IMR-90 (cell line): ENCODE measurements at regions not wholly inside any gene's neighbourhood (a gene's known extent, or its start where the extent isn't known, plus 50 kb on each side); places are given as distances from the start of the nearest gene placed in this dataset.

ENCODE experiments used
- ATAC-seq: fragments of 200-7000 bp; cut with Tn5 transposase; 2 replicates; pipeline ENCODE4 v1.9.1; 2020; ENCODE audit warnings: low read depth, mild to moderate bottlenecking, moderate library complexity
- BruUV-seq: library from RNA; stranded (reverse); fragments of 400-500 nt; replicated peaks from 2 replicates; lab custom pipeline; 2021; lab: Mats Ljungman, UMichigan
- CTCF ChIA-PET: fragments of 300-600 bp; formaldehyde crosslinking; extraction: SDS; loops from one replicate; lab custom pipeline; 2021; ENCODE audit warnings: antibody characterized with exemption; lab: Yijun Ruan, JAX
- POLR2A ChIA-PET: fragments of 300-600 bp; sonication (Branson Sonifier 250); formaldehyde crosslinking; loops from one replicate; lab custom pipeline; 2022; ENCODE audit warnings: antibody characterized with exemption; ENCODE audit not compliant: unreplicated experiment; lab: Charles Lee
- DNase-seq: peaks from one replicate; pipeline ENCODE4 v3.0.0; 2013
- H2AFZ ChIP-seq: replicated peaks from 2 replicates; pipeline ENCODE3; 2013; ENCODE audit warnings: low read length, mild to moderate bottlenecking; ENCODE audit not compliant: poor library complexity
- H2AK5ac ChIP-seq: 2 replicates; pipeline ENCODE4 v1.6.1; 2013; ENCODE audit warnings: low read depth, low read length, inconsistent platforms
- H2AK9ac ChIP-seq: replicated peaks from 2 replicates; pipeline ENCODE3; 2013; ENCODE audit warnings: mild to moderate bottlenecking, low read depth, low read length, moderate library complexity; ENCODE audit not compliant: poor library complexity
- H2BK120ac ChIP-seq: 2 replicates; pipeline ENCODE4 v1.6.1; 2013; ENCODE audit warnings: low read depth, low read length, inconsistent platforms
- H2BK15ac ChIP-seq: 3 replicates; pipeline ENCODE4 v1.6.1; 2013; ENCODE audit warnings: low read depth, low read length, inconsistent platforms
- H2BK20ac ChIP-seq: 2 replicates; pipeline ENCODE4 v1.6.1; 2013; ENCODE audit warnings: low read depth, mild to moderate bottlenecking, inconsistent platforms, low read length, moderate library complexity
- H2BK5ac ChIP-seq: 2 replicates; pipeline ENCODE4 v1.6.1; 2013; ENCODE audit warnings: mild to moderate bottlenecking, low read depth, low read length, inconsistent platforms; ENCODE audit not compliant: poor library complexity, severe bottlenecking
- H3K14ac ChIP-seq: replicated peaks from 2 replicates; pipeline ENCODE4 v1.6.1; 2013; ENCODE audit warnings: low read depth, low read length, inconsistent platforms
- H3K18ac ChIP-seq: 2 replicates; pipeline ENCODE4 v1.6.1; 2013; ENCODE audit warnings: low read depth, low read length, control low read depth
- H3K23ac ChIP-seq: 2 replicates; pipeline ENCODE4 v1.6.1; 2013; ENCODE audit warnings: low read depth, low read length, inconsistent platforms
- H3K27ac ChIP-seq: 2 replicates; pipeline ENCODE4 v1.5.1; 2013; ENCODE audit warnings: mild to moderate bottlenecking, control low read depth, low read length; ENCODE audit not compliant: insufficient read depth
- H3K27me3 ChIP-seq: 2 replicates; pipeline ENCODE4 v1.6.1; 2013; ENCODE audit warnings: low read length; ENCODE audit not compliant: control insufficient read depth, insufficient read depth
- H3K36me3 ChIP-seq: 2 replicates; pipeline ENCODE4 v1.6.1; 2013; ENCODE audit warnings: low read length, mixed read lengths; ENCODE audit not compliant: control insufficient read depth, insufficient read depth
- H3K4ac ChIP-seq: 2 replicates; pipeline ENCODE4 v1.6.1; 2013; ENCODE audit warnings: low read depth, low read length, inconsistent platforms
- H3K4me1 ChIP-seq: 2 replicates; pipeline ENCODE4 v1.6.1; 2013; ENCODE audit warnings: low read length, mixed read lengths; ENCODE audit not compliant: control insufficient read depth, insufficient read depth
- H3K4me2 ChIP-seq: 2 replicates; pipeline ENCODE4 v1.6.1; 2013; ENCODE audit warnings: low read depth, mild to moderate bottlenecking, control low read depth, low read length, moderate library complexity
- H3K4me3 ChIP-seq: 2 replicates; pipeline ENCODE4 v1.5.1; 2013; ENCODE audit warnings: low read depth, mild to moderate bottlenecking, control low read depth, low read length, moderate library complexity; ENCODE audit not compliant: insufficient read depth
- H3K56ac ChIP-seq: 2 replicates; pipeline ENCODE4 v1.6.1; 2013; ENCODE audit warnings: low read length, inconsistent platforms; ENCODE audit not compliant: insufficient read depth; ENCODE audit errors: extremely low read depth
- H3K79me1 ChIP-seq, 2 experiments: 2 replicates each; pipeline ENCODE4 v1.6.1; 2013; ENCODE audit warnings: low read length in 2 of 2, inconsistent platforms in 1 of 2, low read depth in 1 of 2
- H3K9ac ChIP-seq: 2 replicates; pipeline ENCODE4 v1.6.1; 2013; ENCODE audit warnings: low read depth, low read length, control low read depth
- H3K9me1 ChIP-seq: 2 replicates; pipeline ENCODE4 v1.6.1; 2013; ENCODE audit warnings: low read length, inconsistent platforms; ENCODE audit not compliant: insufficient read depth
- H3K9me3 ChIP-seq: 2 replicates; pipeline ENCODE4 v1.6.1; 2013; ENCODE audit warnings: low read length; ENCODE audit not compliant: control insufficient read depth, insufficient read depth
- H4K20me1 ChIP-seq: 2 replicates; pipeline ENCODE4 v1.6.1; 2013; ENCODE audit warnings: low read length, inconsistent platforms; ENCODE audit not compliant: insufficient read depth
- H4K5ac ChIP-seq: 2 replicates; pipeline ENCODE4 v1.6.1; 2013; ENCODE audit warnings: mild to moderate bottlenecking, low read depth, low read length, control low read depth
- H4K8ac ChIP-seq, 2 experiments: 2 replicates each; pipeline ENCODE4 v1.6.1; 2013; ENCODE audit warnings: low read depth in 2 of 2, low read length in 2 of 2, control low read depth in 1 of 2, inconsistent platforms in 1 of 2
- H4K91ac ChIP-seq: 2 replicates; pipeline ENCODE4 v1.6.1; 2013; ENCODE audit warnings: low read depth, low read length, inconsistent platforms; ENCODE audit not compliant: insufficient read depth
- CEBPB ChIP-seq: IDR thresholded peaks from 2 replicates; pipeline ENCODE4 v1.6.1; 2012; ENCODE audit warnings: low read depth, low read length, improper control_type of control experiment
- CHD1 ChIP-seq: IDR thresholded peaks from 2 replicates; pipeline ENCODE4 v1.6.1; 2012; ENCODE audit warnings: low read depth, low read length, improper control_type of control experiment
- FOS ChIP-seq: fragments of 150-350 bp; IDR thresholded peaks from 2 replicates; pipeline ENCODE4 v1.6.1; 2016; ENCODE audit warnings: low read depth, low read length
- POLR2A ChIP-seq: IDR thresholded peaks from 2 replicates; pipeline ENCODE4 v1.6.1; 2012; ENCODE audit warnings: mild to moderate bottlenecking, low read depth, low read length
- WGBS, 2 experiments: methylation state at CpG; one replicate each; pipeline versions ENCODE4 v1.1.5 to v1.1.7; 2013; ENCODE audit warnings: missing lambda C conversion rate in 2 of 2; ENCODE audit not compliant: insufficient read length in 1 of 2; ENCODE audit errors: extremely low coverage in 2 of 2; 5-methylcytosine and 5-hydroxymethylcytosine counted together
- dilution Hi-C: fragments of 300-500 bp; cut with HindIII; formaldehyde crosslinking; loops from one replicate; pipeline ENCODE4 v1.14.3; 2018; ENCODE audit warnings: low sequenced_read_pairs; ENCODE audit not compliant: unreplicated experiment
- in situ Hi-C: fragments of 300-500 bp; cut with MboI; formaldehyde crosslinking; loops from 3 replicates; pipeline ENCODE4 v1.14.3; 2019; ENCODE audit warnings: low sequenced_read_pairs, inconsistent platforms, mixed read lengths
- intact Hi-C: fragments of 100-400 bp; cut with micrococcal nuclease; formaldehyde crosslinking; loops from 2 replicates; pipeline ENCODE4 v1.10.0; 2022

DNA sequence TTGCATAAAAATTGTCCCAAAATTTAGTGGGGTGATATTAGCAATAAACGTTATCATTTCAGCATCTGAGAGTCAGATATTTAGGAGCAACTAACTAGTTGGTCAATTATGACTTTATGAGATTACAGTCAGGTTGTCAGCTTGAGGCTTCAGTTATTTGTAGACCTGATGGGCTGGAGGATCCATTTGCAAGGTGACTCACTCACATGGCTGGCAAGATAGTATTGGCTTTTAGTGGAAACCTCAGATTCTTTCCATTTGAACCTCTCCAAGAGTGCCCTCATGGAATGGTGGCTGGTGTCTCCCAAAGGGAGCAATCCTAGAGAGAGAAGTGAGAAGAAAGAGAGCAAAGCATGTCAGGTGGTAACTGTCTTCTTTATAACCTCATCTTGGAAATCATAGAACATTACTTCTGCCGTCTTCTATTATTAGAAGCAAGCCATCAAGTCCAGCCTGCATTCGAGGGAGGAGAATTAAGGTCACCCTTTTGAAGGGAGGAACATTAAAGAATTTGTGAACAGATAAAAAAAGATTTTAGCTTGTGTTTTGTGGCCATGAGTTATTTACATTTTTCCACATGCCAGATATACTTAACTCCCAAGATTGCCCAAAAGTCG lies 92.5 kb downstream of the HAUS1 start:
- H4K8ac ChIP-seq = no peak overlapping the region
- peaks cover 16 to 80% of the 10 kb centered on the region in 2 experiments for H3K79me1 ChIP-seq
- no peaks in the 10 kb centered on the region for H3K27me3 ChIP-seq
- no peak overlapping the region for H3K4me2 ChIP-seq
- H2AFZ ChIP-seq = no peak overlapping the region
- ChIA-PET CTCF (interaction anchor here (0.6 kb wide), 2 partner anchors 24 to 84 kb away, joined by 3 read pairs; no protein-coding TSS in a partner anchor), POLR2A (interaction anchor here (0.7 kb wide), 1 partner anchor 12 kb away, joined by 6 read pairs; no protein-coding TSS in a partner anchor)
- intact Hi-C loops = no loop called here
- no peaks in the 10 kb centered on the region for H3K36me3 ChIP-seq
- peak; percentile 36 for DNase-seq
- no peak overlapping the region for H4K91ac ChIP-seq
- no peak overlapping the region; the same call in 1 of the 2 replicates for H3K14ac ChIP-seq
- H3K9me3 ChIP-seq = no peaks in the 10 kb centered on the region
- H2BK120ac ChIP-seq = no peak overlapping the region
- no peak; the same call in 1 of the 2 replicates for ATAC-seq
- H3K9ac ChIP-seq = no peak overlapping the region
- no peak overlapping the region for H2AK9ac ChIP-seq
- no peak for TF ChIP-seq FOS
- TF ChIP-seq POLR2A = no peak
- TF ChIP-seq CHD1 = no peak
- TF ChIP-seq CEBPB = no peak
- TSS peak; percentile 7 for BruUV-seq
- no peak overlapping the region for H4K5ac ChIP-seq
- no peak overlapping the region for H3K56ac ChIP-seq
- H3K27ac ChIP-seq = no peak overlapping the region
- H3K23ac ChIP-seq = no peak overlapping the region
- 100% methylated on average over 1 of the region's 4 CpGs; no CpG with 5 or more reads in 1 of the 2 experiments for WGBS, 2 experiments
- dilution Hi-C loops = no loop called here
- peaks cover 10% of the 10 kb centered on the region for H3K9me1 ChIP-seq
- H2BK5ac ChIP-seq = no peak overlapping the region
- H2BK20ac ChIP-seq = 0 out of 2 replicates have a peak overlapping the region, but pooled peaks have one; percentile 22
- peak overlapping the region; percentile 0; the same call in 1 of the 2 replicates for H2AK5ac ChIP-seq
- peaks cover 28% of the 10 kb centered on the region; the same call in 1 of the 2 replicates for H4K20me1 ChIP-seq
- H3K4me3 ChIP-seq = no peak overlapping the region
- in situ Hi-C loops = no loop called here
- H3K4me1 ChIP-seq = peaks cover 13% of the 10 kb centered on the region
- H3K18ac ChIP-seq = no peak overlapping the region
- peak overlapping the region; percentile 4; the same call in 1 of the 2 replicates for H3K4ac ChIP-seq
- no peak overlapping the region for H2BK15ac ChIP-seq
